Activated CD4-positive, alpha-beta T cell treated with anti-CD3 and anti-CD28 coated beads, Interleukin-2, amount 10 ng/mL, durations not matched to agents 7 days and 5 days (primary cell): ENCODE measurements at regions not wholly inside any gene's neighbourhood (a gene's known extent, or its start where the extent isn't known, plus 50 kb on each side); places are given as distances from the start of the nearest gene placed in this dataset.
"Not testable (repeated sequence)": the region's sequence is repeated elsewhere in the genome, so short reads cannot be mapped to it uniquely, and the experiment has no call there.

Experiments used
- CTCF ChIA-PET: fragments of 350-600 bp; sonication (Branson Sonifier 250); formaldehyde crosslinking; loops from one replicate; lab custom pipeline; 2021; ENCODE audit warnings: antibody characterized with exemption; lab: Charles Lee
- POLR2A ChIA-PET: fragments of 350-600 bp; sonication (Branson Sonifier 250); formaldehyde crosslinking; loops from one replicate; lab custom pipeline; 2021; ENCODE audit warnings: antibody characterized with exemption; lab: Charles Lee
- DNase-seq: peaks from one replicate; pipeline ENCODE4 v3.0.0-alpha.2; 2020
- H3K27ac Mint-ChIP-seq: one replicate; pipeline ENCODE4 v1.8.0; 2021; ENCODE audit warnings: mild to moderate bottlenecking, moderate library complexity, mixed read lengths
- H3K27me3 Mint-ChIP-seq: one replicate; pipeline ENCODE4 v1.8.0; 2021; ENCODE audit warnings: mixed read lengths
- H3K36me3 Mint-ChIP-seq: one replicate; pipeline ENCODE4 v1.8.0; 2021; ENCODE audit warnings: low read depth, mixed read lengths
- H3K4me1 Mint-ChIP-seq: one replicate; pipeline ENCODE4 v1.8.0; 2021; ENCODE audit warnings: mixed read lengths
- H3K4me3 Mint-ChIP-seq: one replicate; pipeline ENCODE4 v1.8.0; 2021; ENCODE audit warnings: mild to moderate bottlenecking, moderate library complexity, mixed read lengths
- H3K9me3 Mint-ChIP-seq: one replicate; pipeline ENCODE4 v1.8.0; 2021; ENCODE audit warnings: mixed read lengths

GRCh38 chr3:166660962-166661361, 719.1 kb downstream of the ZBBX start:
- no peaks in the 10 kb centered on the region for H3K36me3 Mint-ChIP-seq
- no peak overlapping the region for H3K4me3 Mint-ChIP-seq
- ChIA-PET CTCF (interaction anchor here (0.7 kb wide), 1 partner anchor 96 kb away, joined by 3 read pairs; no protein-coding TSS in a partner anchor), POLR2A (no interaction called here)
- H3K27ac Mint-ChIP-seq, result no peak overlapping the region
- no peaks in the 10 kb centered on the region for H3K27me3 Mint-ChIP-seq
- no peak for DNase-seq
- no peaks in the 10 kb centered on the region for H3K4me1 Mint-ChIP-seq
- H3K9me3 Mint-ChIP-seq, result peaks cover 15% of the 10 kb centered on the region

GRCh38 chr3:166637984-166638530, 742.0 kb downstream of the ZBBX start:
- H3K9me3 Mint-ChIP-seq, result peaks cover 5% of the 10 kb centered on the region
- CTCF ChIA-PET, result no interaction called here
- POLR2A ChIA-PET, result no interaction called here
- DNase-seq, result no peak
- H3K27ac Mint-ChIP-seq, result no peak overlapping the region
- no peaks in the 10 kb centered on the region for H3K27me3 Mint-ChIP-seq
- H3K36me3 Mint-ChIP-seq, result no peaks in the 10 kb centered on the region
- H3K4me3 Mint-ChIP-seq, result no peak overlapping the region
- H3K4me1 Mint-ChIP-seq, result no peaks in the 10 kb centered on the region

- CTCF ChIA-PET, result no interaction called here
- H3K27me3 Mint-ChIP-seq, result no peaks in the 10 kb centered on the region
- no peaks in the 10 kb centered on the region for H3K4me1 Mint-ChIP-seq
- POLR2A ChIA-PET, result no interaction called here
- peaks cover 6% of the 10 kb centered on the region for H3K9me3 Mint-ChIP-seq
- H3K36me3 Mint-ChIP-seq, result no peaks in the 10 kb centered on the region
- no peak overlapping the region for H3K27ac Mint-ChIP-seq
- no peak for DNase-seq
- H3K4me3 Mint-ChIP-seq, result no peak overlapping the region
These were observed 745.9 kb downstream of the ZBBX start for GRCh38 chr3:166634091-166634746.

GRCh38 chr3:166630190-166630589, 749.9 kb downstream of the ZBBX start:
- peaks cover 2% of the 10 kb centered on the region for H3K9me3 Mint-ChIP-seq
- POLR2A ChIA-PET, result no interaction called here
- CTCF ChIA-PET, result no interaction called here
- H3K36me3 Mint-ChIP-seq, result no peaks in the 10 kb centered on the region
- no peak overlapping the region for H3K27ac Mint-ChIP-seq
- no peaks in the 10 kb centered on the region for H3K4me1 Mint-ChIP-seq
- H3K4me3 Mint-ChIP-seq, result no peak overlapping the region
- no peak for DNase-seq
- H3K27me3 Mint-ChIP-seq, result no peaks in the 10 kb centered on the region

- H3K4me1 Mint-ChIP-seq, result no peaks in the 10 kb centered on the region
- POLR2A ChIA-PET, result no interaction called here
These were observed 766.7 kb downstream of the ZBBX start for GRCh38 chr3:166613365-166613764.

GRCh38 chr3:166612761-166613160, 767.3 kb downstream of the ZBBX start:
- POLR2A ChIA-PET, result interaction anchor here (0.7 kb wide), 1 partner anchor 934 kb away, joined by 3 read pairs; no protein-coding TSS in a partner anchor
- CTCF ChIA-PET, H3K36me3 Mint-ChIP-seq, DNase-seq, H3K4me1 Mint-ChIP-seq, H3K4me3 Mint-ChIP-seq, H3K9me3 Mint-ChIP-seq, H3K27ac Mint-ChIP-seq, H3K27me3 Mint-ChIP-seq: not testable (repeated sequence)

More at GRCh38 chr3:166613365-166613764, 766.7 kb downstream of the ZBBX start:
- DNase-seq, result no peak
- H3K36me3 Mint-ChIP-seq, result no peaks in the 10 kb centered on the region
- H3K27ac Mint-ChIP-seq, result no peak overlapping the region
- no peaks in the 10 kb centered on the region for H3K9me3 Mint-ChIP-seq
- H3K27me3 Mint-ChIP-seq, result no peaks in the 10 kb centered on the region
- no peak overlapping the region for H3K4me3 Mint-ChIP-seq
- CTCF ChIA-PET, result no interaction called here

- Mint-ChIP-seq H3K36me3 (no peaks in the 10 kb centered on the region), H3K4me3 (no peak overlapping the region), H3K27me3 (no peaks in the 10 kb centered on the region), H3K9me3 (peaks cover 5% of the 10 kb centered on the region), H3K27ac (no peak overlapping the region), H3K4me1 (no peaks in the 10 kb centered on the region)
- DNase-seq, result no peak
- POLR2A ChIA-PET, result no interaction called here
- CTCF ChIA-PET, result no interaction called here
These were observed 770.8 kb upstream of the BCHE start for GRCh38 chr3:166607933-166608521.

- CTCF ChIA-PET, result no interaction called here
- Mint-ChIP-seq H3K4me1 (no peaks in the 10 kb centered on the region), H3K36me3 (no peaks in the 10 kb centered on the region), H3K4me3 (no peak overlapping the region), H3K27ac (no peak overlapping the region), H3K9me3 (peaks cover 5% of the 10 kb centered on the region), H3K27me3 (no peaks in the 10 kb centered on the region)
- no peak for DNase-seq
- POLR2A ChIA-PET, result no interaction called here
These were observed 769.8 kb upstream of the BCHE start for GRCh38 chr3:166606988-166607387.

GRCh38 chr3:166593776-166594175, 756.6 kb upstream of the BCHE start:
- Mint-ChIP-seq H3K4me1 (no peaks in the 10 kb centered on the region), H3K36me3 (no peaks in the 10 kb centered on the region), H3K27me3 (no peaks in the 10 kb centered on the region), H3K9me3 (peaks cover 9% of the 10 kb centered on the region), H3K27ac (no peak overlapping the region), H3K4me3 (no peak overlapping the region)
- CTCF ChIA-PET, result no interaction called here
- POLR2A ChIA-PET, result no interaction called here
- DNase-seq, result no peak

GRCh38 chr3:166582236-166582635, 745.0 kb upstream of the BCHE start:
- Mint-ChIP-seq H3K9me3 (peaks cover 10% of the 10 kb centered on the region), H3K27me3 (no peaks in the 10 kb centered on the region), H3K4me3 (no peak overlapping the region), H3K36me3 (no peaks in the 10 kb centered on the region), H3K27ac (no peak overlapping the region), H3K4me1 (no peaks in the 10 kb centered on the region)
- no peak for DNase-seq
- POLR2A ChIA-PET, result no interaction called here
- CTCF ChIA-PET, result no interaction called here

GRCh38 chr3:166580561-166580960, 743.3 kb upstream of the BCHE start:
- no peak overlapping the region for H3K27ac Mint-ChIP-seq
- POLR2A ChIA-PET, result no interaction called here
- CTCF ChIA-PET, result no interaction called here
- no peaks in the 10 kb centered on the region for H3K27me3 Mint-ChIP-seq
- H3K9me3 Mint-ChIP-seq, result peaks cover 10% of the 10 kb centered on the region
- H3K36me3 Mint-ChIP-seq, result no peaks in the 10 kb centered on the region
- no peak for DNase-seq
- no peaks in the 10 kb centered on the region for H3K4me1 Mint-ChIP-seq
- H3K4me3 Mint-ChIP-seq, result no peak overlapping the region

GRCh38 chr3:166575161-166575560, 737.9 kb upstream of the BCHE start:
- Mint-ChIP-seq H3K27ac (no peak overlapping the region), H3K4me1 (no peaks in the 10 kb centered on the region), H3K4me3 (no peak overlapping the region), H3K9me3 (peaks cover 2% of the 10 kb centered on the region), H3K27me3 (no peaks in the 10 kb centered on the region), H3K36me3 (no peaks in the 10 kb centered on the region)
- no peak for DNase-seq
- ChIA-PET CTCF (no interaction called here), POLR2A (no interaction called here)

- POLR2A ChIA-PET, DNase-seq, H3K4me3 Mint-ChIP-seq, H3K27ac Mint-ChIP-seq, CTCF ChIA-PET, H3K27me3 Mint-ChIP-seq, H3K36me3 Mint-ChIP-seq, H3K4me1 Mint-ChIP-seq, H3K9me3 Mint-ChIP-seq: not testable (repeated sequence)
These were observed 734.5 kb upstream of the BCHE start for GRCh38 chr3:166571686-166572085.
